HUES48 (cell line): ENCODE measurements at regions not wholly inside any gene's neighbourhood (a gene's known extent, or its start where the extent isn't known, plus 50 kb on each side); places are given as distances from the start of the nearest gene placed in this dataset.

Experiments
- H3K27ac ChIP-seq: one replicate; pipeline ENCODE4 v1.7.0; 2013; ENCODE audit warnings: low read depth, low read length, inconsistent platforms
- H3K27me3 ChIP-seq: 2 replicates; pipeline ENCODE4 v1.6.1; 2013; ENCODE audit warnings: mild to moderate bottlenecking, low read length; ENCODE audit not compliant: control insufficient read depth, insufficient read depth
- H3K36me3 ChIP-seq: 2 replicates; pipeline ENCODE4 v1.6.1; 2013; ENCODE audit warnings: low read length; ENCODE audit not compliant: control insufficient read depth, insufficient read depth
- H3K4me1 ChIP-seq: 2 replicates; pipeline ENCODE4 v1.6.1; 2013; ENCODE audit warnings: mild to moderate bottlenecking, low read length; ENCODE audit not compliant: control insufficient read depth, insufficient read depth
- H3K4me3 ChIP-seq: 2 replicates; pipeline ENCODE4 v1.5.1; 2013; ENCODE audit warnings: mild to moderate bottlenecking, low read depth, low read length
- H3K9ac ChIP-seq: 2 replicates; pipeline ENCODE4 v1.6.1; 2013; ENCODE audit warnings: mild to moderate bottlenecking, low read depth, low read length, moderate library complexity
- H3K9me3 ChIP-seq: 2 replicates; pipeline ENCODE4 v1.6.1; 2013; ENCODE audit warnings: low read length; ENCODE audit not compliant: control insufficient read depth, insufficient read depth

DNA sequence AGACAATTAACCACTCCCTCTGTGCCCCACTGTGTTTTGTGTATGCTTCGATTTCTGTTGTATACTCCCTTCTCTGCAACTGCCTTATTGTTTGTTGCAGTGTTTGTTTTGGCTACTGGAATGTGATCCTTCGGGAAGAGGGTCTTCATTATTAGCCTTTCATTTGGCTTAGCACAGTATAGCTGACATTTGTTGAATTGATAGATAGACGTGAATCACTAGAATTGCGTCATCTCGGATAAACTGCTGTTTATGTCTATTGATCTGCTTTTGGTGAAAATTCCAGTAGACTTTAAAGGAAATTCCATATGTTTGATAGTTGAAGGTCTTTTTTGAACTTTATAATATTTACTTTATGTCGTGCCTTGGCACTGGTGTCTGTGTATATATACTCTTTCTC lies 189.9 kb upstream of the EYA4 start:
- no peak overlapping the region for H3K9ac ChIP-seq
- H3K9me3 ChIP-seq, result no peaks in the 10 kb centered on the region
- no peaks in the 10 kb centered on the region for H3K36me3 ChIP-seq
- H3K27me3 ChIP-seq, result no peaks in the 10 kb centered on the region
- no peak overlapping the region for H3K27ac ChIP-seq
- peaks cover 26% of the 10 kb centered on the region for H3K4me1 ChIP-seq
- H3K4me3 ChIP-seq, result no peak overlapping the region

DNA sequence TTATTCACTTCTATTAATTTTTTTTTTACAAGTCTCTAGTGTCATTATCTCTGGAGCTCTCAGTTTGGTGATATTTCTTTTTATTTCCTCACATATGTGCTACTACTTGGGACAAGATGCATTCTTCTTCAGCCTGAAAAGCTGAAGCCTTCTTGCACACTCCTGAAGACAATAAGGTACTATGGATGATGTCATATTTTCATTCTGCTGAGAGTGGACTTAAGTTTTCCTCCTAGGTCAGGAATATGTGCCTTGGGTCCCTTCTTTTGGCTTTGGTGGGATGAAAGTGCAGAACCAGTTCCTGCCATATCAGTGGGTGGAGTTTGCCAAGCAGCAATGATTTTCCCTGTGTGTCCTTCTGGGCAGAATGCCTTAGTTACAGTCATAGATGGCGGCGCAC lies 188.7 kb upstream of the EYA4 start:
- Histone ChIP-seq H3K27ac (no peak overlapping the region), H3K9ac (no peak overlapping the region), H3K36me3 (no peaks in the 10 kb centered on the region), H3K4me1 (peaks cover 27% of the 10 kb centered on the region), H3K27me3 (no peaks in the 10 kb centered on the region), H3K9me3 (no peaks in the 10 kb centered on the region), H3K4me3 (no peak overlapping the region)

DNA sequence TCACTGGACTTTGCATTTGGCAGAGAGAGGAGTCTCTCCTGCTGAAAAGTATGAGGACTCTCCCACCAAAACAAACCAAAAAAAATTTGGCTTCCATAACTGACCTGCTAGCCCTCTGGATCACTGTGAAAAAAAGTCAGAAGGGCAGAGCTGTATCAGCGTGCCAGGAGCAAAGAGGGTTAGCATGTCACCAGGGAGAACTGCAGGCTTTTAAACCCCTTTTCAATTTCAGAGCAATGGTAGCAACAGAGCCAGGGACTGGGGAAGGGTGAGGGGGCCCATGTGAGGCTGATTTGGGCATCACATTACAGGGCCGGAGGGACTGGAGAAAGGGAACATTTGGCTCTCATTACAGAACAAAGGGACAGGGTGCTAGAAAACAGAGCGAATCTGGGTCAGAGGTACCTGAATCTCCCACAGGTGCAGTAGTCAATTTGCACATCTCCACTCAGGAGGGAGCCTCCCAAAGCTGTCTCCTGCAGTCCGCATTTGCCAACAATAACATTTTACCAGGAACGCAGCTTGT lies 185.7 kb upstream of the EYA4 start:
- H3K4me1 ChIP-seq, result peaks cover 22% of the 10 kb centered on the region
- no peaks in the 10 kb centered on the region for H3K9me3 ChIP-seq
- no peaks in the 10 kb centered on the region for H3K36me3 ChIP-seq
- peak overlapping the region; percentile 32 for H3K27ac ChIP-seq
- no peak overlapping the region for H3K4me3 ChIP-seq
- no peaks in the 10 kb centered on the region for H3K27me3 ChIP-seq
- H3K9ac ChIP-seq, result peak overlapping the region; percentile 28; the same call in 1 of the 2 replicates

DNA sequence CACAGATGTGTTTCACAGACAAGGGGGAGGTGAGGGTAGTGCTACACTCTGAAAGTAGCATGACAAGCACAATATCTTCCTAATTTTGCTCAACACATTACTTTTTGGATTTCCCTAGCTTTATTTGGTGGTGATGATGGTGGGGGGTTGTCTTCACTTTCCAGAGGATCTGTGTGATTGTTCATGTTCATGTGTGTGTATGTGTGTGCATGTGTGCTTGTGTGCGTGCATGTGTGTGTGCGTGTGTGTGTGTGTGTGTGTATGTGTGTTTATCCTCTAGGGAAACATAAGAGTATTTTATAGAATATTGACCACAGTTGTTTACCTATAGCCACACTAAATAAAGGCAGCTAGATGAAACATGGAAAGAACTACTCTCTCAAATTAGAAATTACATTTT lies 183.8 kb upstream of the EYA4 start:
- Histone ChIP-seq H3K9ac (no peak overlapping the region), H3K4me1 (peaks cover 22% of the 10 kb centered on the region), H3K27ac (no peak overlapping the region), H3K4me3 (no peak overlapping the region), H3K27me3 (no peaks in the 10 kb centered on the region), H3K9me3 (no peaks in the 10 kb centered on the region), H3K36me3 (no peaks in the 10 kb centered on the region)

DNA sequence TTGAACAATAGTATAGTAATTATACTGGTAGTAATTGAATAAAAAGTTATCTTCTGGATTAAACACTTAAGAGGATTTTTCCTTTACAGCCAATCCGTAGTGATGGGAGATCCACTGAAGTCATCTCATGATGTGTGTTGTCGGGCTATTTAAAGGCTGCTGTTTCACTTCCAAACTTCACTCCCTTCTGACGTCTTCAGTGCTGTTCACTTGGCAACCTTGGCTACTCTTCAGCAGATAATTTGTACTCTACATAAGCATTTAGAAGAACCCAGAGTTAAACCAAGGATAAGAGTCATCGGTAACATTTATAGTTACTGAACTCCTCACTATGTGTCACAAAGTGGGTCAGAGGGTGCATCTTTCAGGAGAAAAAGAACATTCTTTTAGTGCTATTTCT lies 179.1 kb upstream of the EYA4 start:
- no peaks in the 10 kb centered on the region for H3K9me3 ChIP-seq
- no peak overlapping the region for H3K9ac ChIP-seq
- H3K4me3 ChIP-seq, result no peak overlapping the region
- no peaks in the 10 kb centered on the region for H3K36me3 ChIP-seq
- H3K27ac ChIP-seq, result no peak overlapping the region
- no peaks in the 10 kb centered on the region for H3K4me1 ChIP-seq
- no peaks in the 10 kb centered on the region for H3K27me3 ChIP-seq

DNA sequence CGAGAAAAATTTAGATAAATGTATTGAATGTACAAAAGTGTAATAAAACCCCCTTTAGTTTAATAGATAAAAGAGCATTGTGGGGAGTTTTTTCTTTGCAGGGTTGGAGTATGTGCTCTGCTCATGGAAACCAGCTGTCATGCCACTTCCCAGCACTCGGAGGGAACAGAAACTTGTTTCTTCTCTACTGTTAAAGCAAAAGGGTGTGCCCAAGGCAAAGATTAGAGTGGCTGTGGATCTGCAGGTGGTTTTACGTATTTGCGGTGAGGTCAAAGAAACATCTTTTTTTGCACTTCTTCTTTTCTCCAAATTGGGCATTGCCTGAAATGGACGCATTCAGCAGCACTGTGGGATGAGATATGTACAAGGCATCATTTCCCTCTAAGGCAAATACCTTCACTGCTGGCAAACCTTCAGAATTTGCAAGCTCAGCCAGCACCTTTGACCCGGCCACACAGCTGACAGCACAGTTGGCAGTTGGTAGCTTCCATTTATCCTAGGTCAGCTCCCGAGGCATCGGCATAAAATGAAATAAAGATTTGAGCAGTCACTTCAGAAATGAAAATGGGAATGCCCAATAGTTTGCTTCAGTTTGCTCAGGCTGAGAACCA lies 178.4 kb upstream of the EYA4 start:
- Histone ChIP-seq H3K36me3 (no peaks in the 10 kb centered on the region), H3K9ac (no peak overlapping the region), H3K4me1 (no peaks in the 10 kb centered on the region), H3K27me3 (no peaks in the 10 kb centered on the region), H3K9me3 (no peaks in the 10 kb centered on the region), H3K27ac (no peak overlapping the region), H3K4me3 (no peak overlapping the region)

DNA sequence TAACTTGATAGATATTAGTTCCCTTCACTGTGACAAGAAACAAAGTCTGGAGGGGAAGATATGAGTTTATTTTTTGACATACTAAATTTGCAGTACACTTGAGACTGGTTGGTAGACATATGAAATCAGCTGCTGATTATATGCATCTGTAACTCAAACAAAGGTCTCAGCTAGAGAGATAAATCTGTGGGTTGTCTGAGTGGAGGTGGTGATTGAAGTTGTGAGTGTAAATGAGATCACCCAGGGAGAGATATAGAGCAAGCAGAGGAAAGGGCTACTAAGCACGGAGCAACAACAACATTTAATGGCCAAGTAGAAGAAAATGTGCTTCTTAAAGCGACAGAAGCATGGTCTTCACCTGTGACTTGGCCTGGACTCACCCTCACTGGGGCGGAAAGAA lies 173.2 kb upstream of the EYA4 start:
- Histone ChIP-seq H3K9ac (no peak overlapping the region), H3K4me1 (no peaks in the 10 kb centered on the region), H3K4me3 (no peak overlapping the region)

DNA sequence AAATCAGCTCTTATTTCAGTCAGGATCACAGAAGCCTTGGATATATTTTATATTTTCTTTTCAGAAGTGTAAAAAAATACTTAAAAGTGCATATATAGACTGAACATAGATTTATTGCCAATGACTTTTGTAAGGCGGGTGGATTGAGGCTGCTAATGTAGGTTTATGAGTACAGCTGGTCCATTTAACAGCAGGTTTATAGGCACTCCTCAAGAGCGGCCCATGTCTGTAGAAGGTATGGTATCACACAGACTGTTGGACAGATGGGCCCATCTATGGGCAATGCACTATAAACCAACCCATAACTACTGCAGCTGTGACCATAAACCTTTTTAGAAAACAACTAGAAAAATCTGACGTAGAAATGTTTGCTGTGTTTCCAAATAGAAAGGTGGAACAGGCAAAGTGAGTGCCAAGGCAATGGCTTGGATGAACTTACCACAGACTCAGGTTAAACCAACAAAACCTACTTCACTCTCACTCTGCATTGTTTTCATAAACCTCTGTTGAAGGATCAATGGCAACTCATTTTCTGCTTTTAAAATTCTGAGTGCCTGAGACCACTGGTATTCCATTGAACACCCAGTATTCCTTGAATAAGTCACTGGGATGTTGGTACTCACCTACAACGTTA lies 170.6 kb upstream of the EYA4 start:
- Histone ChIP-seq H3K4me3 (no peak overlapping the region), H3K27me3 (no peaks in the 10 kb centered on the region), H3K9ac (no peak overlapping the region), H3K27ac (no peak overlapping the region), H3K4me1 (no peaks in the 10 kb centered on the region), H3K36me3 (no peaks in the 10 kb centered on the region), H3K9me3 (no peaks in the 10 kb centered on the region)

More for the DNA sequence above, 173.2 kb upstream of the EYA4 start:
- H3K9me3 ChIP-seq, result no peaks in the 10 kb centered on the region
- no peaks in the 10 kb centered on the region for H3K36me3 ChIP-seq
- no peak overlapping the region for H3K27ac ChIP-seq
- no peaks in the 10 kb centered on the region for H3K27me3 ChIP-seq

DNA sequence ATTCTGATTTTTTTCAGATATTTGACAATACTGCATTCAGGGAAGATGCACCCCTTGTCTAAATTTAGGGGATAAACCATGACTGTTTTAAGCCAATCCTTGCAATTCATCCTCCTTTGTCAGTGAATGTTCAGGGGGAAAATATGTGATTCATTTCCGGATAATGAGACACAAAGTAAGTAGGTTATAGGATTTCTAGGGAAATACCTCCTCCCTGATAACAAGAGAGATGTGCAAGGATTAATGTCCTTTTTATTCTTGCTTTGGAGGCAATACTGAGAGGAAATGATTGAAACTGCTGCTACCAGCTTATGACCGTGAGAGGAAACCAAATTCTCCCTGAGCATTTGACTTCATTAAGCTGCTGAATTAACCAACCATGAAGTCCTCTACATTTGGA lies 161.3 kb upstream of the EYA4 start:
- Histone ChIP-seq H3K9me3 (no peaks in the 10 kb centered on the region), H3K27ac (no peak overlapping the region), H3K27me3 (no peaks in the 10 kb centered on the region), H3K36me3 (no peaks in the 10 kb centered on the region), H3K9ac (no peak overlapping the region), H3K4me3 (no peak overlapping the region), H3K4me1 (no peaks in the 10 kb centered on the region)

DNA sequence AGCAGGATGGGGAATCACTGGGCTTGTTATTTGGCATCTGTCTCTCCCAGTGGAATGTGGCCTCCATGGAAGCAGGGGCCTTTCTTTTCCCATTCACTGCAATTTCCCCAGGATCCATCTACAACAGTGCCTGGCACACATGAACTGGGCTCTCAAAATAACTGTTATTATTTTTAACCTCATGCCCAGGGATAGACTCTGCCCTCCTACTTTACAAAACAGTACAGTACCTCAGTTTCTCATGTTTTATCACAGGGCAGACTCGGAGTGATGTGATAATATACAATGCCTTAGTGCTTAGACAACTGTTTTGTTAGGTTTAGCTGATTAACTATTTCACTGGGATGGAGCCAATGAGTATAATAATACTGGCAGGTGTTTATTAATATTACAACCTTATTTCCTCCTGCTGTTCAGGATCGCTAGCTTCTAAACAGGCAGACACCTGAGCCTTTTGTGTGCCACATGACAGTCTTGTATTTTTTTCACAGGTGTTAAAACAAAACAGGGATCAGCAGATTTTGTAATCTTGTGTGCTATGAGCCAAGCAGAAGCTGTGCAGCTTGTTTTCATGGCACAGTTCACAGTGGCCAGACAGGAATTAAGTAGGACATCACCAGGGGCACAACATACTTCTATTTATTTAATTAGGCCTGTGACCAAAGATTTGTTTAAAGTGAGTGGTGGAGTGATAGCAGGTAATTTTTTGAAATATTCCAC lies 157.7 kb upstream of the EYA4 start:
- no peak overlapping the region for H3K27ac ChIP-seq
- H3K9me3 ChIP-seq, result no peaks in the 10 kb centered on the region
- H3K4me1 ChIP-seq, result no peaks in the 10 kb centered on the region
- H3K27me3 ChIP-seq, result no peaks in the 10 kb centered on the region
- H3K36me3 ChIP-seq, result no peaks in the 10 kb centered on the region
- H3K9ac ChIP-seq, result no peak overlapping the region
- no peak overlapping the region for H3K4me3 ChIP-seq

DNA sequence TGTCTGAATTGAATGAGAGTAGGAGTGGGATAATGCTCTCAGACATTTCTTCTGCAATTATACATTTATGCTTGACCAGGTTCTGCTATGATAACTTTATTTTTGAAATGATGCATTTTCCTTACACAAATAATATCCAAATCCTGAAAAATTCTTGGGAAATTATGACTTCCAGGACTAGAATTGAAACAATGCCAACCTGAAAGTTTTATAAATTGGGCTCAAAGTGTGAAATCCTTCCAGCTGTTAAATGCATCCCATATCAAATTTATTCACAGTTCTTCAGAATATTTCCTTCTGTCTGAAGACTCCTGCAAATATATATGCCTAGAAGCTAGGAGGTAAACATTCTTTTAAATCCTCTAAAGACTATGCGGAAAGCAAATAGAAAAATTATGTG lies 155.7 kb upstream of the EYA4 start:
- no peak overlapping the region for H3K9ac ChIP-seq
- peaks cover 3% of the 10 kb centered on the region; the same call in 1 of the 2 replicates for H3K4me1 ChIP-seq
- no peaks in the 10 kb centered on the region for H3K9me3 ChIP-seq
- no peak overlapping the region for H3K27ac ChIP-seq
- no peaks in the 10 kb centered on the region for H3K27me3 ChIP-seq
- H3K4me3 ChIP-seq, result no peak overlapping the region
- no peaks in the 10 kb centered on the region for H3K36me3 ChIP-seq
